Glomerular visceral epithelial cell (primary cell): ENCODE measurements at regions not wholly inside any gene's neighbourhood (a gene's known extent, or its start where the extent isn't known, plus 50 kb on each side); places are given as distances from the start of the nearest gene placed in this dataset.
"Not testable (repeated sequence)": the region's sequence is repeated elsewhere in the genome, so short reads cannot be mapped to it uniquely, and the experiment has no call there.

Source experiments
- DNase-seq: peaks from one replicate; pipeline ENCODE4 v3.0.0-alpha.2; 2016; ENCODE audit errors: extremely low spot score

DNA sequence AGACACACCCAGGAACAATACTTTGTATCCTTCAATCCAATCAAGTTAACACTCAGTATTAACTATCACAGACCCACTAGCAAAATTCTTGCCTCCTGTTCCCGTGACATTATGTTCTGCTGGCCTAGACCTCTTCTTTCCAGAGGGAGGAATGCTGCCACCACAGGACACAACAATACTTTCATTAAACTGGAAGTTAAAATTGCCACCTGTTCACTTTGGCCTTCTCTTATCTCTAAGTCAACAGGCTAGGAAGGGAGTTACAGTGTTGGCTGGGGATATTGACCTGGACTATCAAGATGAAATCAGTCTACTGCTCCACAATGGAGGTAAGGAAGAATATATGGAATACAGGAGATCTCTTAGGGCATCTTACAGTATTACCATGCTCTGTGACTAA, 1000.4 kb upstream of the GBE1 start:
- DNase-seq: no peak

DNA sequence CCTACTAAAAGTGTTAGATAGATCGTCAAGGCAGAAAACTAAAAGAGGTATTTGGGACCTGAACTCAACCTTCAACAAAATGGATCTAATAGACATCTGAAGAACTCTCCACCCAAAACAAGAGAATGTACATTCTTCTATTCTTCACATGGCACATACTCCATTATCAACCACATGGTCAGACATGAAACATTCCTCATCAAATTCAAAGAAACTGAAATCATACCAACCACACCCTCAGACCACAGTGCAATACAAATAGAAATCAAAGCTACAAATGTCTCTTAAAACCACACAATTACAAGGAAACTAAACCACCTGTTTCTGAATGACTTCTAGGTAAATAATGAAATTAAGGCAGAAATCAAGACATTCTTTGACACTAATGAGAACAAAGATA, 984.1 kb upstream of the GBE1 start:
- no peak for DNase-seq

GRCh38 chr3:82743196-82743595, 981.8 kb upstream of the GBE1 start:
- DNase-seq: no peak

DNA sequence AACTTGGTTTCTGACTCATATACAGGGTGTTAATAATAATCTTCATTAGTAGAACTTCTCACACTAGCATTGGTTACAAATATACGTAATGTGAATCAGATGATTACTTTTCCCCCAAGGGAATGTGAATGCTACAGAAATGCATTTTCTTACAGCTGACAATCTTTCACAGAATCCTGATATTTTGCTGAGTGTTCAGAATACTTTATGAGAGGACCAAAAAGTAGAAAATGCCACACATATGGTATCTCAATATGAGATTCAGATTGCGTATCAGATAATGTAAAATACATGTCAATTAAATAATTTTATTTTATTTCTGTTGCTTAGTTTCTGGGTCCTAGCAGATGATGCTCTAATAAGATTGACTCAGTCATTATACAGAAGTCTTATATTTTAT, 979.9 kb upstream of the GBE1 start:
- no peak for DNase-seq

GRCh38 chr3:82739390-82739789, 977.9 kb upstream of the GBE1 start:
- DNase-seq: no peak

GRCh38 chr3:82736696-82737277, 975.3 kb upstream of the GBE1 start:
- no peak for DNase-seq

GRCh38 chr3:82715091-82715856, 953.8 kb upstream of the GBE1 start:
- no peak for DNase-seq

GRCh38 chr3:82707035-82707434, 945.6 kb upstream of the GBE1 start:
- no peak for DNase-seq

DNA sequence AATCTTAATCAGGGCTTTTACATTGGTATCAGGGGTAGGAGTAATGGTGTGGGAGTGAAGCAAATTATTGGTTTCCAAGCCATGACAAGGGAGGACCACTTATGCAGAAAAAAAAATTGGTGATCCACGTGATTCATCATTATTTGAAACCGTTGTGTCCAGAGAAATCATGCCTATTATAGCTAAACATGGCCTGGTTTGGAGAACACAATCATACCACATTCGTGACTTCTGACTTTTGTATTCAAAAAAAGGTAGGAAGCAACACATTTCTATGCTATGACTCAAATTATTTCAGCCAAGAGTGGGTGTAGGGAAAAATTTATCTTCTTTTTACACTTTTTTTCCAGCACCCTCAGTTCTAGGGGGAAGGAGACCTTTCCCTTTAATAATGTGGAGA, 924.3 kb upstream of the GBE1 start:
- no peak for DNase-seq

GRCh38 chr3:82676356-82677026, 915.0 kb upstream of the GBE1 start:
- no peak for DNase-seq

GRCh38 chr3:82672966-82673365, 911.5 kb upstream of the GBE1 start:
- DNase-seq: no peak

GRCh38 chr3:82671466-82671865, 910.0 kb upstream of the GBE1 start:
- no peak for DNase-seq

GRCh38 chr3:82654708-82655107, 893.3 kb upstream of the GBE1 start:
- no peak for DNase-seq

- DNase-seq: peak; percentile 12
Measured at GRCh38 chr3:82643948-82644347, 882.5 kb upstream of the GBE1 start.

DNA sequence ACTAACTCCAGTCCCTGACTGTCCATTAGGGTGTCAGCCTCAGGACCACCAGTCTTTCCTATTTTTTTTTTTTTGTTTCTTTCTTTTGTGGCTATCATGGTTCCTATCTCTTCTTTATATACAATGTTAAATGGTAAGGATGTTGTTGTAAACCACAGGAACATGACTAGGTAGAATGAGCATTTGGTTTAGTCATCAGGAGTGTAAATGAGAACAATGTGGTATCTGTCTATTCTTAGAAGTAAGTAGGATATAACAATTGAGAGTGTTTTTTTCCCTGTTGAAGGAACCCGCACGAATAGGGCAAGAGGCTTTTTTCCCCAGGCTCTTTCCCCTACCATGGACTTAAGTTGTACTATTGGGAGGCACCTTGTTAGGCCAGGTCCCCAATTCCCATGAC, 880.3 kb upstream of the GBE1 start:
- peak; percentile 1 for DNase-seq

GRCh38 chr3:82640254-82640653, 878.8 kb upstream of the GBE1 start:
- DNase-seq: no peak

- DNase-seq: no peak
Measured at GRCh38 chr3:82637574-82637973, 876.1 kb upstream of the GBE1 start.

DNA sequence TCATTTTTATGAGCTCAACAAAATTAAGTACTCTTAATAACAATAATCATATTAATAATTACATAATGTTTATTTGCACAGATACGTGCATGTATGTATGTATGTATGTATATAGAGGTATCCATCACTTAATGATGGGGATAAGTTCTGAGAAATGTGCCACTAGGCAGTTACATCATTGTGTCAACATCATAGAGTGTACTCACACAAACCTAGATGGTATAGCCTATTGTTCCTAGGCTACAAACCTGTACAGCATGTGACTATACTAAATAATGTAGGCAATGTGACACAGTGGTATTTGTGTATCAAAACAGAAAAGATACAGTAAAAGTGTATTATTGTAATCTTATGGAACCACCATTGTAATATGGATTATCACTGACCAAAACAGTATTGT, 874.7 kb upstream of the GBE1 start:
- no peak for DNase-seq

GRCh38 chr3:82633319-82633718, 871.9 kb upstream of the GBE1 start:
- DNase-seq: no peak

- no peak for DNase-seq
Measured at GRCh38 chr3:82629937-82630336, 868.5 kb upstream of the GBE1 start.

DNA sequence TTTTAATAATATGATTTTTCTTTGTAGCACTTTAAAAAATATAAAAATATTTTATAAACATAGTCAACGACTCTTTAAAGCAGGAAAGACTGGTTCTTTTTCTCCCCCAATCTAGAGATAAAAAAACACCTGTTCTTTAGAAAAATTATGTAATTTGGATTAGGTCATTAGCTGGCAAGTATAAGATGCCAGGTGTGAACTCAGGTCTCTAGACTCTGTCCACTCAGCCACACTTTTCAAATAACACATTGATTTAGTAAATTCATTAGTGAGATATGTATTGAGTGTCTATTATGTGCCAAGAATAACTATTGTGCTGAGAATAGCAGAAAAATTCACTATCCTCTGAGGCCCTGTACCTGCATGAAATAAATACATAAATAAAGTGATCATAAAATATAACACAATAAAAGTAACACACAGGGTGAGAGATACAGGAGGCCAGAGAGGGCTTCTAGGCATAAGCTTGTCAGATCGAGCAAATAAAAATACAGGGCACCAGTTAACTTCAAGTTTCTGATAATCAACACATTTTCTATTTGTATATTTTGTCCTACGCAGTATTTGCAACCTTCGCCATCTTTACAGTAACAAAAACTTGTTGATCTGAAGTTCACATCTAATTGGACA, 867.1 kb upstream of the GBE1 start:
- DNase-seq: no peak

- no peak for DNase-seq
Measured at GRCh38 chr3:82627733-82628132, 866.3 kb upstream of the GBE1 start.

DNA sequence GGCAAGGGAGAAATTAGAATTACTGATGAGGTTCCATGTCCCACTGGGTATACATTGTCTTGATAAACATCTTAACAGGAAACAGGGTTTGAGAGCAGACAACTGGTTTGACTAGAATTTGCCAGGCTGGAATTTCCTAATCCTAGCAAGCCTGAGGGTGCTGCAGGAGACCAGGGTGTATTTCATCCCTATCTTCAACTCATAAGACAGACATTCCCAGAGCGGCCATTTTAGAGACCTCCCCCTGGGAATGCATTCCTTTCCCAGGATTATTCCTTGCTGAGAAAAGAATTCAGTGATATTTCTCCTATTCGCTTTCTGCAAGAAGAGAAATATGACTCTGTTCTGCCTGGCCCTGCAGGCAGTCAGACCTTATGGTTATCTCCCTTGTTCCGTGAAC, 859.3 kb upstream of the GBE1 start:
- not testable (repeated sequence) for DNase-seq
